ENCODE measurements at regions not wholly inside any gene's neighbourhood (a gene's known extent, or its start where the extent isn't known, plus 50 kb on each side); places are given as distances from the start of the nearest gene placed in this dataset.

GRCh38 chr12:17358835-17359234 lies 731.2 kb downstream of the RERGL start:
- TF ChIP-seq EP300 (IDR thresholded peaks at IDR 0.05) (no peak), POLR2A (IDR thresholded peaks at IDR 0.05; ENCODE audit: low read depth) (no peak), CTCF (IDR thresholded peaks at IDR 0.05) (no peak)
